NCI-H2081 (cell line): ENCODE measurements at regions not wholly inside any gene's neighbourhood (a gene's known extent, or its start where the extent isn't known, plus 50 kb on each side); places are given as distances from the start of the nearest gene placed in this dataset.

ENCODE experiments used
- DNase-seq, 2 experiments: peaks; one replicate each; lab custom pipeline; 2025; lab: John Stamatoyannopoulos, UW

- peak in 1 of 2 experiments; percentile 23 for DNase-seq
Observed at GRCh38 chr3:76694063-76694462, 345.8 kb upstream of the ROBO2 start.

GRCh38 chr3:76698136-76698706 is 341.7 kb upstream of the ROBO2 start:
- no peak for DNase-seq

GRCh38 chr3:76699846-76700245 is 340.1 kb upstream of the ROBO2 start:
- DNase-seq = no peak

- DNase-seq = no peak
Observed at GRCh38 chr3:76700323-76700722, 339.6 kb upstream of the ROBO2 start.

GRCh38 chr3:76702676-76703075 is 337.2 kb upstream of the ROBO2 start:
- DNase-seq = no peak

- no peak for DNase-seq
Observed at GRCh38 chr3:76715426-76715825, 324.5 kb upstream of the ROBO2 start.

- DNase-seq = no peak
Observed at GRCh38 chr3:76723366-76723765, 316.5 kb upstream of the ROBO2 start.

GRCh38 chr3:76724075-76724474 is 315.8 kb upstream of the ROBO2 start:
- DNase-seq = no peak

GRCh38 chr3:76724706-76725105 is 315.2 kb upstream of the ROBO2 start:
- DNase-seq = no peak

GRCh38 chr3:76726034-76726433 is 313.9 kb upstream of the ROBO2 start:
- no peak for DNase-seq

GRCh38 chr3:76728426-76728825 is 311.5 kb upstream of the ROBO2 start:
- DNase-seq = no peak

- no peak for DNase-seq
Observed at GRCh38 chr3:76731471-76731870, 308.4 kb upstream of the ROBO2 start.

- DNase-seq = no peak
Observed at GRCh38 chr3:76733073-76733759, 306.7 kb upstream of the ROBO2 start.

- no peak for DNase-seq
Observed at GRCh38 chr3:76735152-76735551, 304.7 kb upstream of the ROBO2 start.

- peak in 1 of 2 experiments; percentile 35 for DNase-seq
Observed at GRCh38 chr3:76753599-76753998, 286.3 kb upstream of the ROBO2 start.

GRCh38 chr3:76754247-76754646 is 285.7 kb upstream of the ROBO2 start:
- DNase-seq = no peak

- DNase-seq = no peak
Observed at GRCh38 chr3:76756577-76756976, 283.3 kb upstream of the ROBO2 start.

GRCh38 chr3:76760336-76760735 is 279.6 kb upstream of the ROBO2 start:
- DNase-seq = no peak

- DNase-seq = peak; percentile 40 to 78
Observed at GRCh38 chr3:76765511-76765910, 274.4 kb upstream of the ROBO2 start.

GRCh38 chr3:76768912-76769311 is 271.0 kb upstream of the ROBO2 start:
- no peak for DNase-seq

GRCh38 chr3:76776927-76777326 is 263.0 kb upstream of the ROBO2 start:
- no peak for DNase-seq

GRCh38 chr3:76788206-76788605 is 251.7 kb upstream of the ROBO2 start:
- DNase-seq = no peak

- DNase-seq = no peak
Observed at GRCh38 chr3:76789237-76789636, 250.7 kb upstream of the ROBO2 start.

- DNase-seq = no peak
Observed at GRCh38 chr3:76811418-76811817, 228.5 kb upstream of the ROBO2 start.
